Lower leg skin (tissue), 3 donors: ENCODE measurements at regions not wholly inside any gene's neighbourhood (a gene's known extent, or its start where the extent isn't known, plus 50 kb on each side); places are given as distances from the start of the nearest gene placed in this dataset.

Experiments used
- CTCF ChIP-seq, 3 donors: fragments of 450-650 bp; IDR thresholded peaks; one replicate each; pipeline ENCODE4 v1.5.1; 2016; ENCODE audit warnings: antibody characterized with exemption in 3 of 3, mild to moderate bottlenecking in 3 of 3, moderate library complexity in 2 of 3
- POLR2A ChIP-seq, 2 donors: fragments of 450-650 bp; IDR thresholded peaks; one replicate each; pipeline ENCODE4 v1.6.1; 2016 to 2017; ENCODE audit warnings: antibody characterized with exemption in 2 of 2, mild to moderate bottlenecking in 1 of 2, moderate library complexity in 1 of 2

GRCh38 chr5:74916831-74917710 lies 50.9 kb upstream of the FAM169A start:
- TF ChIP-seq CTCF (IDR thresholded peaks at IDR 0.05), result no peak
- no peak for TF ChIP-seq POLR2A (IDR thresholded peaks at IDR 0.05)
